Stimulated activated CD4-positive, alpha-beta T cell treated with anti-CD3 and anti-CD28 coated beads, Interleukin-4, amount 100 ng/mL, for 1 hour (primary cell): ENCODE measurements at regions not wholly inside any gene's neighbourhood (a gene's known extent, or its start where the extent isn't known, plus 50 kb on each side); places are given as distances from the start of the nearest gene placed in this dataset.

Source experiments
- DNase-seq: peaks from one replicate; pipeline ENCODE4 v3.0.0-alpha.2; 2020

DNA sequence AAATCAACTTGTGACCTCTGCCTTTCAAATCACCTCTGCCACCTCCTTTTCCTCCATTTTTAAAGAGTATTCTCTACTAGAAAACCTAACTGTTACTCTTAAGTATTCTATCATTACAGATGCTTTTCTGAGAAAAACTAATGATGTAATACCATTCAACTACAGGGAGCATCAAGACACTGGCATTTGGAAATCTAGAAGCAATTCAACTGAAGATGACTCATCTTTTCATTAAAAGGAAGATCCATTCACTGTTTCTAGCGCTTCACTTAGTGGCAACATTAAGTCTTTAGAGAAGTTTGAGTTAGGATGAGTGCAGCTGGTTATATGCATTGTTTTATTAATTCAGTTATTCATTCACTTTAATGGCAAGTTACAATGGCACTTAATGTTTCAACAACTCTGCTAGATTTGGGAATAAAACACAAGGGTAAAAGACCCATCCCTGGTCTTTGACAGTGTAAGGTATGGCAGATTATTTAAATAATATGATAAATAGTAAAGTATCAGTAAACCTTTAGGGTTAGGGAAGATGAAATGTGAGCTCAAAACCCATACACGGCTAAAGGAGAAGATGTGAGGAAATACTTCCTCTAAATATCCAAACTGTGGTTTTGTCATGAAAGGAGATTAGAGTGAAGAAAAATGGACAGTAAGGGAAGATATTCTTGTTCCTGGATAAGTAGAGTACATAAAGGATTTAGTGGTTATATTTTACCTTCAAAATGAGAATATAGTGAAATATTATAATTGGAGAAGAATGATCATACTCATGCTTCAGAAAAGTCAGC is 61.7 kb downstream of the KCNJ2 start:
- no peak for DNase-seq

DNA sequence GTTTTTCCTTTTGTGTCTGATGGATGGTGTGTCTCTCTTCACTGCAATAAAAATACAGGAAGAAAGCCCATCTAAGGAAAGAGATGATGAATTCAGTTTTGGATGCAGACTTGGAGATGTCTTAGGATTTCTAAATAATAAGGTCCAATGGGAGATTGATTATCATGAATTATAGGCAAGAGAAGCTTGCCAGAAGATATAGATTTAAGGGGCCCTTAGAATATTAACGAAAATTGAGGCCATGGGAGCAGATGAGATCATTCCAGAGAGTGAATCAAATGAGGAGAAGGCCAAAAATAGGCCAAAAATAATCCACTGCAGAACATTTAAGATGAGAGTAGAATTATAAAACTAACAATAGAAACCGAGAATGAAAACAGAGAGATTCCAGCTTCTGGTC is 63.1 kb downstream of the KCNJ2 start:
- DNase-seq, result no peak

DNA sequence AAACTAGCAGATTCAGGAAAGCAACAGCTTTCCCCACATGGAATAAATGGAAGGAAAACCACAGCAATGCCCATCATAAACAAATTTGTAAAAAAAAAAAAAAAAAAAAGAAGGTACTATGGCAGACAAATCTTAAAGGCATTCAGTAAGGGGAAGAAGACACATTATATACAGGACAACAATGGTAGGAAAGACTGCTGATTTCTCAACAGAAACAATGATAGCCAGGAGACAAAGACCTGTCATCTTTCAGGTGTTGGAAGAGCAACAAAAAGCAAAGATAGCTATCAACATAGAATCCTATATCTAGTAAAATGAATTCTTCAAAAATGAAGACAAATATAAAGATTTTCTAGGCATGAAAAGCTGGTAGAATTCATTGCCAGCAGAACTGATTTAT is 65.9 kb downstream of the KCNJ2 start:
- DNase-seq, result no peak

DNA sequence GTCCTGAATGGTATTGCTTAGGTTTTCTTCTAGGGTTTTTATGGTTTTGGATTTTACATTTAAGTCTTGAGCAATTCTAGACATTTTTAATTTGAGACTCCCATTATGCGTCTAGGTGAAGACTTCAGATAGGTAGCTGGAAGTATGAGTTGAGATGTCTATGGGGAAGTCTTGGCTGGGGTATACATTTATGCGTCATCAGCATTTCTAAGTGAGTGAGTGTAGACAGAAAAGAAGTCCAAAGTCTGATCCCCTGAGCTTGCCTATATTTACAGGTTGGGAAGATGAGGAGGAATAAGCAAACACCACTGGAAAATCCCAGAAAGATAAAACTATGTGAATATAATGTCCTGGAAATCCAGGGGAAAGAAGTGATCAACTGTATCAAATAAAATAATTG is 68.9 kb downstream of the KCNJ2 start:
- no peak for DNase-seq

DNA sequence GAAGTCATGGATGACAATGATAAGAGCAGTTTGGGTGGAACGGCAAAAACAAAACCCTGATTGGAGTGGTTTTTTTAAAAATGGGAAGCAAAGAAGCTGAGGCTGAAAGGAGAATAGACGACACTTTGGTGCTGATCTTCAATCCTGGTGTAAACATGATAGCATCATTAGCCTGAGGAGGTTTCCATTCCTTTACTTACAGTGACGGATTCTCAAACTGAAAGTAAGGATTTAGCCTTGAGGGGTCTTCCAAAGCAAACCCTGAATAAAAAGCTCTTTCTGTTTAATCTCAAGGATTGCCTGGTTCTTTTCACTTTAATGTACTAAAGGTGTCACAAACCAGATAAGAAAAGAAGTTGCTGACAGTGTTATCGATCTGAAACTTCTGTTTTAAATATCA is 69.3 kb downstream of the KCNJ2 start:
- no peak for DNase-seq

DNA sequence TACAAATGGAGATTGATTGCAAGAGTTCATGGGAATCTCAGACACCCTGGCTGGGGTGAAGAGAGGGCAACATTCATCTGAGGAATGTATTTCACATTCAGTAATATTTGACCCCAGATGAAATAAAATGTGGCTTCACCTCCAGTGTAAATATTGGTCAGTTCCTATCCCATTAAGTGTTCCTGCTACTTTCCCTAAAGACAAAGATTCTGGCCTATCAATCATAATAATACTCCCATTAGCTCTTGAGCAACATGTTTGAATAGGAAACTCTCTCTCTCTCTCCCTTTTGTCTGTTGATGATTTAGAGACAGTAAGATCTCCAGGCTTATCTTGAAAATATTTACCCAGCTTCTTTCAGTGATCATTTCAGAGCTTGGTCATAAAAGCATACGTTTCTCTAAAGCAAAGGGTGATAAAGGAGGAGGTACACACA is 70.1 kb downstream of the KCNJ2 start:
- no peak for DNase-seq

DNA sequence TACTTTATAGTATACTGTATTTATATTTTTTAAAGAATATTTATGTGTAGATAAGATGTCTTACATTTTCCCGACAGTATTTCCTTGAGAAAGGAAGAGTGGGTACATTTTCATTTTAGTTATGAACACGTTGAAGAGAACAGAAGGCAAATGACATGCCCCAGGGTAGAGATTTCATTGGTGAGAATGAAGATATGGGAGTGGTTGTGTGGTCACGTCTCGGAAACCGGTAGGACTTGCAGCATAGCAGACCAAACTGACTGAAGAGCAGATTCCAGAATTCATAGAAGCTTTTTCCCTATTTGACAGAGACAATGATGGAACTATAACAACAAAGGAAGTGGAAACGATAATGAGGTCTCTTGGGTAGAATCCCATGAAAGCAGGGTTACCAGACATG is 71.7 kb downstream of the KCNJ2 start:
- no peak for DNase-seq

DNA sequence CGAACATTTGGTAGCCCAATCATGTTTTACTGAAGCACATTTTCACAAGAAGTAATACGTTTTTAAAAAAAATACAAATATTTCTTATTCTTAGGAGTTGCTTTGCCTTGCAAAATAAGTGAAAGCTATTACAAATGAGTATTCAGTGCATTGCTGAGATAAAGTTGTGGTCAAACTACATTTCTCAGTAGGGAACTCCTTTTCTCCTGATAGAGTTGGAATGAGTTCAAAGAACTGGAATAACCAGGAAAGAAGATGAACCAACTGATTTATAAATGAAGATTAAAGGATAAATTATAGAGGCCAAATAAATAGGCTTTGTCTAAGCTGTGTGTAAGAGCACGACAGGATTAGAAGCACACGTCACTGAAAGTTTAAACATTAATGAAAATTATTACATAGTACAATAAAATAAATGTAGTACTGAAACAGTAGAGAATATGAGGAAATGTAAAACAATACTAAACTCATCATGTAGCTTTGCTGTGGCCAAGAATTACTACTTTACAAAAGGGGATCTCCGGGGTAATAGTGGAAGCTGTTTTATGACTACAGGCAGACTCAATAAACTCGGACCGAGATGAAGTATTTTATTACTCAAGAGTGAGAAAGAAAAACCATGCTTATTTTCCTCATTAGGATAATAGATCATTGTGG is 73.6 kb downstream of the KCNJ2 start:
- no peak for DNase-seq

DNA sequence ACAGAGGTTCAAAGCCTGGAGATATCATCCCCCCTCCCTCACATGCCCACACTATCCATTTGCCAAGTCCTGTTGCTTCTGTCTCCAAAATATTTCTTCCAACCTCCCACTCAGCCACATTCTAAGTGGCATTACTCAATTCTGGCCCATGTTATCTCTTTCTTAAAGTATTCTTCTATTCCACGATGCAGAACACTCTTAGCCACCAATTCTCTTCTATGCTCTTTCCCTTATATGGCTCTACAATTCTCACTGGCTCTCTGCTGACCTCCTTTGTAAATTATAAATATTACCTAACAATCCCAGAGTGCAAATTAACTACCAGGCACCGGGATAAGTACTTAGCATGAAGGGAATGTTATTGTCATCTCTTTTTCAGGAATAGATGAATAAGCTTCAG is 82.4 kb downstream of the KCNJ2 start:
- DNase-seq, result no peak

DNA sequence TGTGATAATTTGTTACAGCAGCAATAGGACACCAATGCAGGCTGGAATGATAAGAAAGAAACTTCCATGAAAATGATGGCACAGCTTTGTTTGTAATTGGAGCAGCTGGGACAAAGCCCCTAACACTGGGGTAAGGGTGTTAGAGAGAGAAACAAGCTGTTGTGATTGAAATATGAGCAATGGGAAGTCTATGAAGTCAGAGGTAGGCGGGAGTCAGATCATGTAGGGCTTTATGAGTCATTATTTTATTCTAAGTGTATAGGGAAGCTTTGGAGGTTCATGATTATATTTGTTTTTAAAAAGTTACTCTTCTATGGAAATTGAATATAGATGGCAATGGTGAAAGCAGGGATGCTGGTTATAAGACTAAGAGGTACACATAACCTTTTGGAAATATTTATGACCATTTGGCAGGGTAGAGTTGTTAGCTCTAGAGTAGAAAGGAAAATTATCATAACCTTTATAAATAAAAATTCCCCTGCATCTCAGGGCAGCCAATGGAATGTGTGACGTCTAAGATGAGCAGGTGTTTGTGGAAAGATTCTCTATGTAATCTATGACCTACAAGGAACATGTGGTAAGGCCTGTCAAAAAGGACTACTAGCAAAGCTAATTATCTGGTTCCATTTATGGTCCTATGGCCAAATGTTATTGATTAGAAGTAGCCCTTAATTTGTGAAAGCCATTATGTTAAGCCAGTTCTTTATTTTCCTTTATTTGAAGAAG is 85.6 kb downstream of the KCNJ2 start:
- no peak for DNase-seq

DNA sequence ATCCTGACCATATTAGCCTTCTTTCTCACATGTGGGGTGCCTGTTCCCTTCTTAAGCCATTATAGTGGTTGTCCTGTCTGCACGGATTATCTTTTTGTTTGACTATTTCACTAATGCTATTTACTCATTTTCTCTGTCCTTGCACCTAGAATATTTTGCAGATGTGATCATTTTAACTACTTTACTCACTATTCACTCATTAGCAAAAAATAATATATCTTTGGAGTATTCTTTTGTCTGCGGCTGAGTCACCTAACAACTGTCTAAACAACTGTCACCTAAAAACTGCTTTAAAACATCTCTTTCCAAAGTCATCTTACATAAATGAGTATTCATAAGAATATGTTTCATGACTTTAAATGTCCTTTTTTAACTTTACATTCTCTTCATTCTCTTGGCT is 87.4 kb downstream of the KCNJ2 start:
- no peak for DNase-seq

DNA sequence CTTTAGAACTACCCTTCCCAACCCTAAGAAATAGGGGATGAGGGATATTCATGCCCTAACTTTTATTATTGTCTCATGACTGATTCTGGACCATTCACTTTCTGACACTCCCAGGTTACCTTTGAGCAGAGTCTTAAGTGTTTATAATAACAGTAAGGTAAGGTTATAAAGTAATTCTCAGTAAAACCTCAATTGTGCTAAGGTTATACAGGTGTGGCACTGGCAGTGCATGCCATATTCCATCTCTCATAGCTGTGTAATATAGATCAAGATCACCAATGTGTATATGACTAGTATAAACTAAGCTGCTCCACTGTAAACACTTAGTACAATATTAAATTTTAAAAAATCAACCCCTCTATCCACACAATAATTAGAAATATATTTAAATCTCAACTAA is 89.1 kb downstream of the KCNJ2 start:
- no peak for DNase-seq

DNA sequence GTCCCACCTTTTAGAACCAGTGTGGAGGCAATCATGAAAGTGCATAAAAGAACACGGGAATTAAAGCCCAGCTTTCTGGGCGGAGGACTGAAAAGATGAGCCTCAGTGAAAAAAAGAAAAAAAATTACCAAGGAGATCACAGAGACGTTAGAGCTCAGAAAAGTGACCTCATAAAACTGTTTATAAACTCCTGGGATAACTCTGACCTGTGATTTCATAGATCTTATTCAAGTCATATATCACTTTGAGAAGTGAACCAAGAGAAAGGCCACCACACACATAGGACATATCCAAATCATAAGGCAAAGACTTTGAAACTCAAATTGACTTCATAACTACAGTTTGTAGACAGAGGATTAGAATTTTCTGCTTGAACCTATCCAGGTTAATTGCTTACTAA is 90.1 kb downstream of the KCNJ2 start:
- no peak for DNase-seq

DNA sequence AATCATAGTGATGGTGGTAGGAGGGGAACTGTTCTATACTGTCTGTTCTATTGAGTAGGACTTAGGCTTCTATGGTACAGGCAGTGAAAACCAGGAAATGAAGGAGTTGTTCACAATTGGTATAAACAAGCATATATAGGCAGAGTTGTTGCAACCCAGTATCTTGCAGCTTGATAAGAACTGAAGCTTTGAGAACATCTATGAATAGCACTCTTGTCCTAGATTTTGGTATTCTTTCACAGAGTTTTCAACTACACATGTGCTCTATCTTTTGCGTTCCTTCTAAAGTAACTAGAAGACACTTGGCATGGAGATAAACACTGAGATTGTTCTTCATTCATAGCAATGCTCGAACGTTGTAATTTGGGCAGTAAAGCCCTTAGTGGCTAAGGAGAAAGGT is 91.8 kb downstream of the KCNJ2 start:
- no peak for DNase-seq

DNA sequence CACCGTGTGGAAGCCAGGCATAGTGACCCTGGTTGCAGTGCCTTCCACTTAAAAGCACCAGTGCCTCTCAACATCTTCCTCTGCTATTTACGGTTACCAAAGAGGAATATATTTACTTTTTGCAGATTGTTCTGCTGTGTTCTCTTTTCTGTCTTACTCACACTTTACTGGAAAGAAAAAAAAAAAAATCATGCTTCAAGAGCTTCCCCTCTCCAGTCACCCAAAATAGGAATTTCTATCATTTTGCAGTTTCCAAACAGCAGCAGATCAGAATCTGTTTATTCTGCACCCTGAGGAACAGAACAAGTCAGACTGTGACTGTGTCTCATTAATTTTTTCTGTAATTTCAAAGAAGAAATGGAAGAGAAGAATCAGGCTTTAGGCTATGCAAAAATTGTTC is 96.1 kb downstream of the KCNJ2 start:
- no peak for DNase-seq

DNA sequence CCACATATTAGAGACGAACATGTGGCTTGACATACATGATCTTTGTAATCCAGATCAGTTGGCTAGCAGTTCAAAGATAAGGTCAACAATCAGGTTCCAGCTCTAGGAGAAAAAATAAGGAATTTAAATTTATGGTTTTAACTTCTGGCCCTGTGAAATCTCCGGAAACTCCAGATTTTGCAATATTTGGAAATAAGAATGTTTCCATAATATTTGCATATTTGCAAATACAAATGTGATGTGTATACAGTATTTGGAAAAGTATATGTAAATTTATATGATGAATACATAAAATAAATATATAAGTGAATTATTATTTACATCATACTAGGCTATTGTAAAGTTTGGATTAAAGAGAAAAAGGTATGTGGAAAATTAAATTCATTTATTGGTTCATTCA is 97.1 kb downstream of the KCNJ2 start:
- no peak for DNase-seq

DNA sequence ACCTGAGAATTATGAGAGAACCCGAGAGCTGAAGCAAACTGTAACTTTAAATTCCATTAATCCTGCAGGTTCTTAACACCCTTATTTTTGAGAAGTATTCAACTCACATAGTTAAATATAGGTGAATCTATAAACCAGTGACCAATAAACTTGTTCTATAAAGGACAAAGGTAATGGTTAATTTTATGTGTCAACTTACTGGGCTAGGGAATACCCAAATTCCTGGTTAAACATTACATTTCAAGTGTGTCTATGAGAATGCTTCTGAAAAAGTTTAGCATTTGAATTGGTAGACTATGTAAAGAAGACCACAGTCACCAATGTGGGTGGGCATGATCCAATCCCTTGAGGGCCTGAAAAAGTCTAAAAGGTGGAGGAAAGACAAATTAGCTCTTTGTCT is 99.1 kb downstream of the KCNJ2 start:
- no peak for DNase-seq

DNA sequence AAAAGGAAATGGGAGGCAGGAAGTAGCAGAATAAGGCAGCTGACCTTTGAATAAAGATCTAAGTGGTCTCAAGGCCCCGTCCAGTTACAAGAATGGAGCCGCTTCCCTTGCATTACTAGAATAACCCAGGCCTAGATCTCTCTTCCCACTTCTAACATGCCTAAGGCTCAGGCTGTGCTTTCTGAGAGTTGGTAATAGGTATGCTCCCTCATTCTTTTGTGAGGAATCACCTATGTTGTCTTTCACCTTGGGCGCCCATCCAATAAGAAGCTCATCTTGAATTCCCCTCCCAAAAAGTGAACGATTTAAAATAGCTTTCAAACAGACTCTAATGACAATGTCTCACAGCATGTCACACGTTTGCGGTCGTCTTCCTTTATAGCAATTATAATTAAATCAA is 101.2 kb downstream of the KCNJ2 start:
- DNase-seq, result no peak

DNA sequence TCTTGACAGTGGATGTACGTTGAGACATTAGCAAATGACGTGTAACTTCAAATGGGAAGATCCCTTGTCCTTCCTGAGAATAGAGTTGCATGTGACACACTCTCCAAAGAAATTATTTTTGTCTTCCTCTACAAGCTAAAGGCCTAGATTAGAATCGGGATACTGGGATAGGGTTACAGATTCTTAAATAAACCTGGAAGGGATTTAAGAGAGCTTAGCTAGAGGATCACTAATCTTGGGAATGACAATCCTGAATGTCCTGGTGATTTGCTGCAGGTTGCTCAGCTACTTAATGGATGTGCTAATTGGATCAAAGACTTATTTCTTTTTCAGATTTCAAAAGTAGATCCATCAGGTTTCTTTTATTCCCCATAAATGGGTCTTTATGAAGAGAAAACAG is 101.9 kb downstream of the KCNJ2 start:
- DNase-seq, result no peak

DNA sequence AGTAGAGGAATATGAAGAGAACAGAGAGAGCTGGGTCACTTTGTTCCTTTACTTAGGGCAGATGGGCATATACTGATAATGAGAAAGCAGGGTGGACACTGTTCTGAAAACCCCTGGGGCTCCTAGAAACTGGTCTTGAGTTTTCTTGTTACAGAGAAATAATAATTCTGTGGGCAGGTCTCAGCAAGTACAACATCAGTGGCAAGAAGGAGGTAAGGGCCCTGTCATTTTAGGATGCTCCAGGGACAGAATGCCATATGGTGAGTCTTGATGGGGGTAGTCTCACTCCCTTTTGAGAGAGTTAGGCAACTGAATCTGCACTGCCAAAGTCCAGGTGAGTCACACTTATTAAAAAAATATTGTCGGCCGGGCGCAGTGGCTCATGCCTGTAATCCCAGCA is 102.3 kb downstream of the KCNJ2 start:
- no peak for DNase-seq

DNA sequence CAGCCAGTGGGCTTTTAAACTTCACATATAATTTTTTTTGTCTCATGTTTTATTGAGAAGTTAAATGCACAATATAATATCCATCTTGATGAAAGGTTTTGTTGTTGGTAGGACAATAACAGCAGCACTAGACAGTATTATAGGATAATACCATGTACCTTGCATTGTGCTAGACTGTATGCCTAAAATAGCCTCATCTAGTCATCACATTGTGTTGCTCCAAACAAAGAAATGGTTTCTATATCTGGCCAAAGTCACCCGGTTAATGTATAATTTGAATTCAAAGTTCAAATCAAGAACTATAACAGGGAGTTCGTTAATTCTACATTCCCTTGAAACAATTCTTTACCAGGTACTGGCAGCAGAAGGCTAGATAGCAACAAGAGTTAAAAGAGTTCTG is 104.9 kb downstream of the KCNJ2 start:
- no peak for DNase-seq

DNA sequence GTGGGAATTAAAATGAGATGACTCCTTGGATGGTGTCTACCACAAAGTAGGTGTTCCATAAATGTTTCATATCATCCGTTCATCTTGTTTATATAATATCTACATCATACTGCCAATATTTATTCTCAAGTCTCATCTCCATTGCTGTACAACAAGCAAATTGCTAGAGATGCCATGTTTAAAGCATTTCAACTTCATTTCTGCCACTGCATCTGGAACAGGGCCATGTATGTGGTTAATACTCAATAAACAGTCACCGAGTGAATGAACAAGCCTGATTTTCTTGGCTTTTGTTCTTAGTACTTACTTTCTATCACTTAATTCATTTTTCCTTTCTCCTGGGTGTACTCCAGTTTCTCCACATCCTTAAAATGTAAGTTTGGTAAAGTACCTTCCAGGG is 107.6 kb downstream of the KCNJ2 start:
- DNase-seq, result no peak

DNA sequence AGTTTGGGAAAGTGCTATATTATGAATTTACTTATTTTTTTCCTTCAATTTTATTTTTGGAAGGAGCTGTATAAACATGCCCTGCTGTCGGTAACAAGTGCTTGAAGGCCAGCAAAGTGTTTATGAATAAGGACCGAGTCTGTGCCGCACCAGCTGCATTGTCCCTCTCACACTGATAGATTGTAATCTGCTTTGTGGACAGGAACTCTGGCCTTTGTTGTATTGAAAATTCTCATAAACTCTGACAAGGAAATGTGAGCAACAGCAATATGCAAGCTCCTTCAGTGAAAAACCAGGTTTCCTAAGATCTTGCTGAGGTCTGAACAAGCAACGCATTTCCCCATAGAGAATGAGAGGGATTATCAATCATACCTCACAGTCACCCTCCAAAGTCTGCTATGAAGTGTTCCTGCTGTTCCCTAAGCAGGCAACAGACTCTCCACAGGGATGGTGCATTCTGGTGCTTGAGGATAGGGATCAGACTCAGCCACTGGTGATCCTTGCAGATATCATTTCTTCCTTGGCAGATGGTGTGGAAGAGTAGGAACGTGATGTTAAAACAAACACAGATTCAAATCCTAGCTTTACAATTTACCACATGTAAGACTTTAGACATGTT is 109.6 kb downstream of the KCNJ2 start:
- DNase-seq, result no peak

DNA sequence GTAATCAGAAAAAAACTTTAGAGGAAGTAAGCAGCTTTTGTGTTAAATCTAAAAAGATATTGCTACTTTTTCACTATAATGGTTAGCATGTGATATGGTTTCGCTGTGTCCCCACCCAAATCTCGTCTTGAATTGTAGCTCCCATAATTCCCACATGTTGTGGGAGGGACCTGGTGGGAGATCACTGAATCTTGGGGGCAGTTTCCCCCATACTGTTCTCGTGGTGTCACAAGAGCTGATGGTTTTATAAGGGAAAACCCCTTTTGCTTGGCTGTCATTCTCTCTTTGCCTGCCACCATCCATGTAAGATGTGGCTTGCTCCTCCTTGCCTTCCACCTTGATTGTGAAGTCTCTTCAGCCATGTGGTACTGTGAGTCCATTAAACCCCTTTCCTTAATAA is 117.1 kb downstream of the KCNJ2 start:
- DNase-seq, result no peak
